Smooth muscle cell (in vitro differentiated cells): ENCODE measurements at regions not wholly inside any gene's neighbourhood (a gene's known extent, or its start where the extent isn't known, plus 50 kb on each side); places are given as distances from the start of the nearest gene placed in this dataset.

Experiments used
- DNase-seq: peaks from one replicate; lab custom pipeline; 2025; ENCODE audit not compliant: unreplicated experiment; lab: John Stamatoyannopoulos, UW
- H2AFZ ChIP-seq: fragments of 200-600 bp; sonication (generic); 2 replicates; pipeline ENCODE4 v1.6.0; 2016; ENCODE audit warnings: antibody characterized with exemption, low read depth, mild to moderate bottlenecking
- H3F3A ChIP-seq: fragments of 200-600 bp; sonication (generic); 2 replicates; pipeline ENCODE4 v1.6.0; 2017; ENCODE audit warnings: antibody characterized with exemption, low read depth
- H3K27ac ChIP-seq: fragments of 200-600 bp; sonication (generic); 2 replicates; pipeline ENCODE4 v1.5.1; 2016; ENCODE audit warnings: low read depth, mild to moderate bottlenecking
- H3K27me3 ChIP-seq: fragments of 200-600 bp; sonication (generic); 2 replicates; pipeline ENCODE4 v1.6.1; 2016; ENCODE audit warnings: low read depth, mild to moderate bottlenecking
- H3K36me3 ChIP-seq: fragments of 200-600 bp; sonication (generic); 2 replicates; pipeline ENCODE4 v1.5.1; 2016; ENCODE audit warnings: low read depth
- H3K4me1 ChIP-seq: fragments of 200-600 bp; sonication (generic); 2 replicates; pipeline ENCODE4 v1.5.1; 2016; ENCODE audit warnings: low read depth
- H3K4me2 ChIP-seq: fragments of 200-600 bp; sonication (generic); 2 replicates; pipeline ENCODE4 v1.6.0; 2016; ENCODE audit warnings: mild to moderate bottlenecking
- H3K4me3 ChIP-seq: fragments of 200-600 bp; sonication (generic); 2 replicates; pipeline ENCODE4 v1.5.1; 2016; ENCODE audit warnings: mild to moderate bottlenecking
- H3K79me2 ChIP-seq: fragments of 200-600 bp; sonication (generic); 2 replicates; pipeline ENCODE4 v1.6.0; 2016; ENCODE audit warnings: low read depth, mild to moderate bottlenecking
- H3K9ac ChIP-seq: fragments of 200-600 bp; sonication (generic); 2 replicates; pipeline ENCODE4 v1.6.0; 2016; ENCODE audit warnings: low read depth
- H3K9me3 ChIP-seq: fragments of 200-600 bp; sonication (generic); replicated peaks from 2 replicates; pipeline ENCODE4 v1.5.1; 2016; ENCODE audit warnings: low read depth
- H4K20me1 ChIP-seq: fragments of 200-600 bp; sonication (generic); 2 replicates; pipeline ENCODE4 v1.6.0; 2016; ENCODE audit warnings: low read depth
- CTCF ChIP-seq: fragments of 200-600 bp; sonication (generic); IDR thresholded peaks from 2 replicates; pipeline ENCODE4 v1.5.1; 2017; ENCODE audit warnings: borderline replicate concordance, mild to moderate bottlenecking, antibody characterized with exemption; ENCODE audit not compliant: insufficient read depth, poor library complexity, severe bottlenecking
- WGBS: methylation state at CpG from one replicate; pipeline ENCODE4 v1.1.7; 2016; ENCODE audit warnings: low lambda C conversion rate; 5-methylcytosine and 5-hydroxymethylcytosine counted together

GRCh38 chr10:83458611-83459010 lies 680.7 kb upstream of the GHITM start:
- TF ChIP-seq CTCF = no peak
- WGBS = 87% methylated on average over 13 of the region's 13 CpGs
- H3K4me1 ChIP-seq = no peaks in the 10 kb centered on the region
- H3K9ac ChIP-seq = no peak overlapping the region
- no peaks in the 10 kb centered on the region for H3K9me3 ChIP-seq
- no peak overlapping the region for H3K27ac ChIP-seq
- H2AFZ ChIP-seq = no peak overlapping the region
- H3K4me2 ChIP-seq = no peak overlapping the region
- no peaks in the 10 kb centered on the region for H3K27me3 ChIP-seq
- no peaks in the 10 kb centered on the region for H3K36me3 ChIP-seq
- H3K79me2 ChIP-seq = no peaks in the 10 kb centered on the region
- DNase-seq = no peak
- H4K20me1 ChIP-seq = no peaks in the 10 kb centered on the region
- H3F3A ChIP-seq = no peaks in the 10 kb centered on the region
- H3K4me3 ChIP-seq = no peak overlapping the region

- no peak for TF ChIP-seq CTCF
- no peak for DNase-seq
- no peak overlapping the region for H2AFZ ChIP-seq
- no peaks in the 10 kb centered on the region for H3K79me2 ChIP-seq
- H3K4me1 ChIP-seq = no peaks in the 10 kb centered on the region
- H4K20me1 ChIP-seq = no peaks in the 10 kb centered on the region
- H3K27me3 ChIP-seq = no peaks in the 10 kb centered on the region
- 91% methylated on average over 7 of the region's 7 CpGs for WGBS
- no peaks in the 10 kb centered on the region for H3F3A ChIP-seq
- no peak overlapping the region for H3K9ac ChIP-seq
- H3K27ac ChIP-seq = no peak overlapping the region
- H3K9me3 ChIP-seq = no peaks in the 10 kb centered on the region
- no peaks in the 10 kb centered on the region for H3K36me3 ChIP-seq
- no peak overlapping the region for H3K4me2 ChIP-seq
- no peak overlapping the region for H3K4me3 ChIP-seq
Observed at GRCh38 chr10:83459124-83459523, 680.2 kb upstream of the GHITM start.

- WGBS = 84% methylated on average over 2 of the region's 2 CpGs
- H3K4me2 ChIP-seq = no peak overlapping the region
- no peaks in the 10 kb centered on the region for H3F3A ChIP-seq
- no peak overlapping the region for H3K4me3 ChIP-seq
- H3K27ac ChIP-seq = no peak overlapping the region
- H3K27me3 ChIP-seq = no peaks in the 10 kb centered on the region
- no peak overlapping the region for H3K9ac ChIP-seq
- no peak for TF ChIP-seq CTCF
- no peak overlapping the region for H2AFZ ChIP-seq
- no peaks in the 10 kb centered on the region for H3K4me1 ChIP-seq
- no peaks in the 10 kb centered on the region for H4K20me1 ChIP-seq
- no peak for DNase-seq
- no peaks in the 10 kb centered on the region for H3K9me3 ChIP-seq
- no peaks in the 10 kb centered on the region for H3K36me3 ChIP-seq
- no peaks in the 10 kb centered on the region for H3K79me2 ChIP-seq
Observed at GRCh38 chr10:83469728-83470331, 669.5 kb upstream of the GHITM start.

DNA sequence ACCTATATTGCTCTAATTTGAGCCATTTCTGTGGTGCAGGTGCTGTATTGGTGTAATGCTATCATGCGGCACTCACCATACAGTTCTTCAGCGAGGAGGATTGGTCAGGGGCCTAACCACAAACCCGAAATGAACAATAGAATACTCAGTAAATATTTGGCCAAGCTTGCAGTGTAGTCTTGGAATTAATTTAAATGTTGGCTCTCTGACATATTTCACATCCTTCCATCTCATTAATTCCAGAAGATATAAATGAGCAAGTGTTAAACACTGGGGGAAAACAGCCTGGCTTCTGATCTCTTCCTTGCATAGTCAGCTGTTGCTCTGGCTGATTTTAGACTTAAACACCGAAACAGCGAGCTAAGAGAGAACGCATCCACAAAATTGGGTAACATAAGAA lies 663.1 kb upstream of the GHITM start:
- no peak overlapping the region for H2AFZ ChIP-seq
- no peaks in the 10 kb centered on the region for H3F3A ChIP-seq
- no peaks in the 10 kb centered on the region for H3K79me2 ChIP-seq
- no peaks in the 10 kb centered on the region for H3K36me3 ChIP-seq
- H3K4me3 ChIP-seq = no peak overlapping the region
- no peaks in the 10 kb centered on the region for H3K9me3 ChIP-seq
- H3K9ac ChIP-seq = no peak overlapping the region
- DNase-seq = no peak
- H3K4me1 ChIP-seq = no peaks in the 10 kb centered on the region
- no peaks in the 10 kb centered on the region for H4K20me1 ChIP-seq
- TF ChIP-seq CTCF = no peak
- H3K27ac ChIP-seq = no peak overlapping the region
- 98% methylated on average over 6 of the region's 6 CpGs for WGBS
- H3K27me3 ChIP-seq = no peaks in the 10 kb centered on the region
- H3K4me2 ChIP-seq = no peak overlapping the region
